IMR-90 (cell line): ENCODE measurements at regions not wholly inside any gene's neighbourhood (a gene's known extent, or its start where the extent isn't known, plus 50 kb on each side); places are given as distances from the start of the nearest gene placed in this dataset.

ENCODE experiments used
- ATAC-seq: fragments of 200-7000 bp; cut with Tn5 transposase; 2 replicates; pipeline ENCODE4 v1.9.1; 2020; ENCODE audit warnings: low read depth, mild to moderate bottlenecking, moderate library complexity
- BruUV-seq: library from RNA; stranded (reverse); fragments of 400-500 nt; replicated peaks from 2 replicates; lab custom pipeline; 2021; lab: Mats Ljungman, UMichigan
- CTCF ChIA-PET: fragments of 300-600 bp; formaldehyde crosslinking; extraction: SDS; loops from one replicate; lab custom pipeline; 2021; ENCODE audit warnings: antibody characterized with exemption; lab: Yijun Ruan, JAX
- POLR2A ChIA-PET: fragments of 300-600 bp; sonication (Branson Sonifier 250); formaldehyde crosslinking; loops from one replicate; lab custom pipeline; 2022; ENCODE audit warnings: antibody characterized with exemption; ENCODE audit not compliant: unreplicated experiment; lab: Charles Lee
- DNase-seq: peaks from one replicate; pipeline ENCODE4 v3.0.0; 2013
- H2AFZ ChIP-seq: replicated peaks from 2 replicates; pipeline ENCODE3; 2013; ENCODE audit warnings: low read length, mild to moderate bottlenecking; ENCODE audit not compliant: poor library complexity
- H2AK5ac ChIP-seq: 2 replicates; pipeline ENCODE4 v1.6.1; 2013; ENCODE audit warnings: low read depth, low read length, inconsistent platforms
- H2AK9ac ChIP-seq: replicated peaks from 2 replicates; pipeline ENCODE3; 2013; ENCODE audit warnings: mild to moderate bottlenecking, low read depth, low read length, moderate library complexity; ENCODE audit not compliant: poor library complexity
- H2BK120ac ChIP-seq: 2 replicates; pipeline ENCODE4 v1.6.1; 2013; ENCODE audit warnings: low read depth, low read length, inconsistent platforms
- H2BK15ac ChIP-seq: 3 replicates; pipeline ENCODE4 v1.6.1; 2013; ENCODE audit warnings: low read depth, low read length, inconsistent platforms
- H2BK20ac ChIP-seq: 2 replicates; pipeline ENCODE4 v1.6.1; 2013; ENCODE audit warnings: low read depth, mild to moderate bottlenecking, inconsistent platforms, low read length, moderate library complexity
- H2BK5ac ChIP-seq: 2 replicates; pipeline ENCODE4 v1.6.1; 2013; ENCODE audit warnings: mild to moderate bottlenecking, low read depth, low read length, inconsistent platforms; ENCODE audit not compliant: poor library complexity, severe bottlenecking
- H3K14ac ChIP-seq: replicated peaks from 2 replicates; pipeline ENCODE4 v1.6.1; 2013; ENCODE audit warnings: low read depth, low read length, inconsistent platforms
- H3K18ac ChIP-seq: 2 replicates; pipeline ENCODE4 v1.6.1; 2013; ENCODE audit warnings: low read depth, low read length, control low read depth
- H3K23ac ChIP-seq: 2 replicates; pipeline ENCODE4 v1.6.1; 2013; ENCODE audit warnings: low read depth, low read length, inconsistent platforms
- H3K27ac ChIP-seq: 2 replicates; pipeline ENCODE4 v1.5.1; 2013; ENCODE audit warnings: mild to moderate bottlenecking, control low read depth, low read length; ENCODE audit not compliant: insufficient read depth
- H3K27me3 ChIP-seq: 2 replicates; pipeline ENCODE4 v1.6.1; 2013; ENCODE audit warnings: low read length; ENCODE audit not compliant: control insufficient read depth, insufficient read depth
- H3K36me3 ChIP-seq: 2 replicates; pipeline ENCODE4 v1.6.1; 2013; ENCODE audit warnings: low read length, mixed read lengths; ENCODE audit not compliant: control insufficient read depth, insufficient read depth
- H3K4ac ChIP-seq: 2 replicates; pipeline ENCODE4 v1.6.1; 2013; ENCODE audit warnings: low read depth, low read length, inconsistent platforms
- H3K4me1 ChIP-seq: 2 replicates; pipeline ENCODE4 v1.6.1; 2013; ENCODE audit warnings: low read length, mixed read lengths; ENCODE audit not compliant: control insufficient read depth, insufficient read depth
- H3K4me2 ChIP-seq: 2 replicates; pipeline ENCODE4 v1.6.1; 2013; ENCODE audit warnings: low read depth, mild to moderate bottlenecking, control low read depth, low read length, moderate library complexity
- H3K4me3 ChIP-seq: 2 replicates; pipeline ENCODE4 v1.5.1; 2013; ENCODE audit warnings: low read depth, mild to moderate bottlenecking, control low read depth, low read length, moderate library complexity; ENCODE audit not compliant: insufficient read depth
- H3K56ac ChIP-seq: 2 replicates; pipeline ENCODE4 v1.6.1; 2013; ENCODE audit warnings: low read length, inconsistent platforms; ENCODE audit not compliant: insufficient read depth; ENCODE audit errors: extremely low read depth
- H3K79me1 ChIP-seq, 2 experiments: 2 replicates each; pipeline ENCODE4 v1.6.1; 2013; ENCODE audit warnings: low read length in 2 of 2, inconsistent platforms in 1 of 2, low read depth in 1 of 2
- H3K9ac ChIP-seq: 2 replicates; pipeline ENCODE4 v1.6.1; 2013; ENCODE audit warnings: low read depth, low read length, control low read depth
- H3K9me1 ChIP-seq: 2 replicates; pipeline ENCODE4 v1.6.1; 2013; ENCODE audit warnings: low read length, inconsistent platforms; ENCODE audit not compliant: insufficient read depth
- H3K9me3 ChIP-seq: 2 replicates; pipeline ENCODE4 v1.6.1; 2013; ENCODE audit warnings: low read length; ENCODE audit not compliant: control insufficient read depth, insufficient read depth
- H4K20me1 ChIP-seq: 2 replicates; pipeline ENCODE4 v1.6.1; 2013; ENCODE audit warnings: low read length, inconsistent platforms; ENCODE audit not compliant: insufficient read depth
- H4K5ac ChIP-seq: 2 replicates; pipeline ENCODE4 v1.6.1; 2013; ENCODE audit warnings: mild to moderate bottlenecking, low read depth, low read length, control low read depth
- H4K8ac ChIP-seq, 2 experiments: 2 replicates each; pipeline ENCODE4 v1.6.1; 2013; ENCODE audit warnings: low read depth in 2 of 2, low read length in 2 of 2, control low read depth in 1 of 2, inconsistent platforms in 1 of 2
- H4K91ac ChIP-seq: 2 replicates; pipeline ENCODE4 v1.6.1; 2013; ENCODE audit warnings: low read depth, low read length, inconsistent platforms; ENCODE audit not compliant: insufficient read depth
- USF2 ChIP-seq: fragments of 150-350 bp; IDR thresholded peaks from 2 replicates; pipeline ENCODE4 v1.6.1; 2017; ENCODE audit warnings: mild to moderate bottlenecking, antibody characterized with exemption, low read length, low read depth
- WGBS, 2 experiments: methylation state at CpG; one replicate each; pipeline versions ENCODE4 v1.1.5 to v1.1.7; 2013; ENCODE audit warnings: missing lambda C conversion rate in 2 of 2; ENCODE audit not compliant: insufficient read length in 1 of 2; ENCODE audit errors: extremely low coverage in 2 of 2; 5-methylcytosine and 5-hydroxymethylcytosine counted together
- dilution Hi-C: fragments of 300-500 bp; cut with HindIII; formaldehyde crosslinking; loops from one replicate; pipeline ENCODE4 v1.14.3; 2018; ENCODE audit warnings: low sequenced_read_pairs; ENCODE audit not compliant: unreplicated experiment
- in situ Hi-C: fragments of 300-500 bp; cut with MboI; formaldehyde crosslinking; loops from 3 replicates; pipeline ENCODE4 v1.14.3; 2019; ENCODE audit warnings: low sequenced_read_pairs, inconsistent platforms, mixed read lengths
- intact Hi-C: fragments of 100-400 bp; cut with micrococcal nuclease; formaldehyde crosslinking; loops from 2 replicates; pipeline ENCODE4 v1.10.0; 2022

GRCh38 chr10:60613434-60613833 lies 164.8 kb upstream of the CDK1 start:
- Histone ChIP-seq H3K4me1 (no peaks in the 10 kb centered on the region), H4K5ac (no peak overlapping the region), H3K9ac (no peak overlapping the region), H2AK5ac (no peak overlapping the region), H3K27ac (no peak overlapping the region), H3K14ac (no peak overlapping the region), H3K4me3 (no peak overlapping the region), H3K4me2 (no peak overlapping the region), H3K9me3 (no peaks in the 10 kb centered on the region), H4K20me1 (no peaks in the 10 kb centered on the region), H3K27me3 (no peaks in the 10 kb centered on the region), H3K9me1 (no peaks in the 10 kb centered on the region), H2BK120ac (no peak overlapping the region), H2BK15ac (no peak overlapping the region), H3K18ac (no peak overlapping the region), H2BK20ac (no peak overlapping the region), H3K56ac (no peak overlapping the region), H2BK5ac (no peak overlapping the region), H4K91ac (no peak overlapping the region), H3K23ac (no peak overlapping the region), H3K79me1 (no peaks in the 10 kb centered on the region), H3K4ac (no peak overlapping the region), H2AK9ac (no peak overlapping the region), H2AFZ (no peak overlapping the region), H3K36me3 (no peaks in the 10 kb centered on the region), H4K8ac (no peak overlapping the region)
- TF ChIP-seq USF2: no peak
- in situ Hi-C loops: no loop called here
- intact Hi-C loops: no loop called here
- WGBS, 2 experiments: 100% methylated on average over 1 of the region's 2 CpGs; no CpG with 5 or more reads in 1 of the 2 experiments
- BruUV-seq: no TSS peak
- no peak for ATAC-seq
- POLR2A ChIA-PET: interaction anchor here (0.5 kb wide), 1 partner anchor 23 kb away, joined by 5 read pairs; no protein-coding TSS in a partner anchor
- DNase-seq: no peak
- dilution Hi-C loops: no loop called here
- CTCF ChIA-PET: no interaction called here
